ENCODE measurements at regions not wholly inside any gene's neighbourhood (a gene's known extent, or its start where the extent isn't known, plus 50 kb on each side); places are given as distances from the start of the nearest gene placed in this dataset.

- TF ChIP-seq CTCF (conservative IDR thresholded peaks at IDR 0.05; ENCODE audit: low read depth, low read length) (no peak), EZH2 (IDR thresholded peaks at IDR 0.05; ENCODE audit: borderline replicate concordance, low read depth, low read length, poor library complexity, severe bottlenecking) (no peak)
Observed at GRCh38 chr4:96844858-96845490, 1005.1 kb downstream of the PDHA2 start.

All from A673 (cell line).